AML-193 (cell line): ENCODE measurements at regions not wholly inside any gene's neighbourhood (a gene's known extent, or its start where the extent isn't known, plus 50 kb on each side); places are given as distances from the start of the nearest gene placed in this dataset.

Experiments
- DNase-seq, 2 experiments: peaks; one replicate each; lab custom pipeline; 2025; lab: John Stamatoyannopoulos, UW

GRCh38 chr4:1511441-1512041 lies 105.3 kb upstream of the NKX1-1 start:
- no peak for DNase-seq

GRCh38 chr4:1510931-1511330 lies 104.7 kb upstream of the NKX1-1 start:
- DNase-seq: no peak

DNA sequence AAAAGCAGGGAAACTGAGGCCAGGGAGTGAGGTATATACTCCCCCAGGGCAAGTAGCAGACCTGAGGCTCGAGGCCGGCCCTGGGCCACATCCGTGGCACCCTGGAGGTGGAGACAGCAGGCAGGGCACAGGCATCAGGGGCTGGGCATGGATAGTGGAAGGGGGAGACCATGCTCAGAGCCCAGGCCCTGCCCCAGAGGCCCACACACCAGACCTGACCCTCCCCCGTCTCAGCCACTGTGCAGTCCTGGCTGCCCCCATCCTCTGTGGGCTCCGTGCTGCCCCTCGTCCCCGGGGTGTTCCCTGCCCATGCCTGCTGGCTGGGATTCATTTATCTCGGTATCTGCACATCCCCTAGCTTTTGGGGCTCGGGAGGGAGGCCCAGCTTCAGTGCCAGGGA lies 103.1 kb upstream of the NKX1-1 start:
- DNase-seq: no peak

DNA sequence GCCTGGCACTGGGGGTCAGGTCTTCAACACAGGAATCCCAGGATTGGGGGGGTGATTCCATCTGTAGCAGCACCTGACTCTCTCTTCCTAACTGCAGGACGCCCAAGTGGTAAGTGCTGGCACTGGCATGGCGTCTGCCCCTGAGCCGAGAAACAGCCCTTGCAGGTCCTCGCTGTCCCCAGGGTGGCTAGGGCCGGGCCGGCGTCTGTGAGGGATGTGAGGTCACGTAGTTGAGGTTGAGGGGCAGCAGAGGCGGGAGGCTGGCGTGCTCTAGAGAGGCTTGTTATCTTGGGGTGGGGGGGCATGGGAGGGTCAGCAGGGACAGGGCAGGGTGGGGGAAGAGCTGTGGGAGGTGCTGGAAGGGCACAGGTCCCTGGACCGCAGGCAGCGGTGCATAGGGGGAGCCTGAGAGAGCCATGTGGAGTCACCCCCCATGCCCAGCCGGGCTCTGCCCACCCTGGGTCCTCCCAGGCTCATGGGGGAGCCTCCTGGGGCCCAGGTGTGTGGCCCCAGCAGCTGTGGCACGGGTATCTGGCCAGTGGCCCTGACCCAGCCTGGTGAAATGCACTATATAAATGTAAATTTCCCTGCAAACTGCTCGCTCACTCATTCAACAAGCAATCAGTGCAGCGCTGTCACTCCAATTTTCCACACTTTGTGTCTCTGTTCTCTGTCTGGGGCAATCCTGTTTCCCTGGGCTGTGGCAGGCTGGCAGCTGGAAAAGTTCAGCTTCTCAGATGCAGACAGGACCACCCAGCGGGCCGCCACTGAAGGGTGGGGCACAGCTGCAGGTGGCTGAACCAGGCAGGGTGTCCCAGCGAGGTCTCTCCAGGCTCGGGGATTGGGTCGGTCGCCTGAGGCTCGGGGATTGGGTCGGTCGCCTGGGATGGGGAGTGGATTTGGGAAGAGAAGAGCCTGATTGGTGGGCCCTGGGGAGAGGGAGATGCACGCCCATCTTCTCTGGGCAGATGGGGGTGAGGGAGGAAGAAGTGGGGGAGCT lies 102.2 kb upstream of the NKX1-1 start:
- DNase-seq: no peak

DNA sequence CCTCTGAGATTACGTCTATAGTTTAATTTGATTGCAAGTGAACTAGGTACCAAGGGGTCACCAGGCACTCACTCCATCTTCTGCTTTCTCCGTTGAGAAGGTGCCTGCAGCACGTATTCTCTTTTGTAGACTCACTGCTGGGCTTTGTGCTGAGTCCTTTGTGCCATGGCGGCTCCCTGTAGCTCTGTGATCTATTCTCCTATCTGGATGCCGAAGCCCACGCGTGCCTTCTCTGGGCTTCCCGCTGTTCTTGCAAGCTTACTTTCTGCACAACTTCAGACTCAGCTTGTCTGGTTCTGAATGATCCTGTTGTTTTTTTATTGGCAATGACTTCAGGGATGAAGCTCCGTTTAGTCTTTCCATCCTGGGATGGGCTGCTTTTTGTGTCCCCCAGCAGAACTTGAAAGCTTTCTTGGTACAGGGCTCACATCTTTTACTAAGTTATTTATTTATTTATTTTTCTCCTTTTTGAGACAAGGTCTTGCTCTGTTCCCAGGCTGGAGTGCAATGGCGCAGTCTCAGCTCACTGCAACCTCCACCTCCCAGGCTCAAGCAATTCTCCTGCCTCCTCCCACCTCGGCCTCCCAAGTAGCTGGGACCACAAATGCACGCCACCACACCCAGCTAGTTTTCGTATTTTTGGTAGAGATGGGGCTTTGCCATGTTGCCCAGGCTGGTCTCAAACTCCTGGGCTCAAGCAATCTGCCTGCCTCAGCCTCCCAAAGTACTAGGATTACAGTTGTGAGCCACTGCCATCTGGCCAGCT lies 100.9 kb upstream of the NKX1-1 start:
- DNase-seq: no peak

GRCh38 chr4:1505511-1506460 lies 99.5 kb upstream of the NKX1-1 start:
- DNase-seq: no peak

DNA sequence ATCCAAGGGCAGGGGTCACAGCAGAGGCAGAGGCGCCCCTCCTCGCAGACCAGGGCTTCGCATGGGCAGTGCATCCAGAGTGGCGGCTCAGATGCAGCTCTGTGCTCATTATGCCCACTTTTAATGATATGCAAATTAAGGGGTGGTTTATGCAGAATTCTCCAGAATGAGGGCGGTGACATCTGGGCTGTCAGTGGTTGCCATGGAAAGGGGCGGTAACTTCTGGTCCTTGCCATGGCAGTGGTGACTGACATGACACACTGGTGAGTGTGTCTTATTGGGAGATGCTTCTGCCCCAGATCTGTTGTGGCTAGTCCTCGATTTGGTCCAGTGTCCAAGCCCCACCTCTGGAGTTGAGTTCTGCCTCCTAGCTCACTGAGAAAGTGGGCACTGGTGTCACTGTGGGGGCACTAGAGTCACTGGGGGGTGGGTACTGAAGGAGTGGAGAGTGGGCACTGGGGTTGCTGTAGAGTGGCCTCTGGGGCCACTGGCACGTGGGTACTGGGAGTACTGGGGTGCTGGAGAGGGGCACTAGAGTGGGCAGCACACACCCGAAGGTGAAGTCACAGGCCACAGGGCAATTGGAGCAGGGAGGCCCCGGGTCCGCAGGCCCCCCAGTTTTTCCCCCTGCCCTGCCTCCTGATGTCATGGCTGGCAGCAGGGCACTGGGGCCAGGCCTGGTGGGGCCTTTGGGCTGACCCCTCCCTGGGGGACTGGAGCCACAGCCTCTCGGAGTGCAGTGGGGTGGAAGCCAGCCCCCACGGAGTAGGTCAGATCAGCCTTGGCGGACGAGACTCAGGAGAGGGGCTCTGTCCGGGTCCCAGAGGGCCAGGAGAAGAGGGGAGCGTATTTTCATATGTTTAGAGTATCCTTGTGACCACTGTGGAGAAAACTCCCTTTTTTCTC lies 98.6 kb upstream of the NKX1-1 start:
- no peak for DNase-seq

DNA sequence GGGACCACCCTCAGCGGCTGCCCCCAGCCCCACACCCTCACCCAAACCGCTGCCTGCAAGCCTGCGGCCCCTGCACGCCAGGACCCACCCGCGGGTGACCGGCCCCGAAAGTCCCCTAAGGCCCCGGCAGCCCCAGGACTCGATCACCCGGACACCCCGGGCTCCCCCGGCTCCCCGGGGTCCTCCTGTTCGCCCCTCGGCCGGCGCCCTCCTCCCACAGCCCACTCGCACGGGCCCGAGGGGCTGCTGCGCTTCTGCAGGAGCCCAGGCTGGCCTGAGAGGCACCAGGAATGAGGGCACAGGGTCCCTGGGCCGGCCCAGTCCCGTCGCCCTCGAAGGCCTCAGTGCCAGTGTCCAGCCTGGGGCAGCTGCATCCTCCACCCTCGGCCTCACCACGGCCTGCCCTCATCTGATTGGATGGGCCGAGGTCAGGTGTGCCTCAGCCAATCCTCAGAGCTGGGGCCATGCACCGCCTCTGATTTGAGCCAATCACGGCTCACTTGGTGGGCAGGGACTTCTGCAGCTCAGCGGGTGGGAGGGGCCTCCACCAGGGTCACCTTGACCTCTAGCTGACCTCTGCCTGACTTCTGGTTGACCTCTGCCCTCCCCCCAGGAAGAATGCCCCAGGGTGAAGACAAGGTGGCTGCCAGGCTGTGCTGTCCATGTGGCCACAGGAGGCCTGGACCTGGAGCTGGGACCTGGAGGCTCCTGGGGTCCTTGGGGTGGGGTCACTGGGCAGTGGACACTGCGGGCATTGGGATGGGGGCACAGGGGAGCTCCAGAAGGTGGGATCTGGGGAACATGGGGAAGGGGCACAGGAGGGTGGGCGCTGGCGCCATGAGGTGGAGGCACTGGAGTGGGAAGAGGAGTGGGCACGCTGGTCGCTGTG lies 97.6 kb upstream of the NKX1-1 start:
- no peak for DNase-seq

DNA sequence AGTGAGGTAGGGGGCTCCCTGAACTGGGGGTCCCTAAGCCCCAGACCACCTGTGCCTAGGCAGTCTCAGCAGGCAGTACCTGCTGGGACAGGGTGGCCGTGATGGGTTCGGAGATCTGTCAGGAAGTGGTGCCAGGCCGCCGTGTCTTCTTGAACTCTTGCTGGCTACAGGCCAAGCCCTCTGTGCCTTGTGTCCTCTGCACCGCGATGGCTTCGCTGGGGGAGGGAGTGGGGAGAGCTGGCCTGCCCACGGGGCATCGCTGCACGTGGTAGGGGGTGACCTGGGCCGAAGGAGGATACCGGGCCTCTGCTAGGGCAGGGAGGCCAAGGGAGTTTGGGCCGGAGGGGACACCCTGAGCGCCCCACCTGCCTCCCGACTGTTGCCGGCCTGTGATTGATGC lies 96.7 kb upstream of the NKX1-1 start:
- no peak for DNase-seq

DNA sequence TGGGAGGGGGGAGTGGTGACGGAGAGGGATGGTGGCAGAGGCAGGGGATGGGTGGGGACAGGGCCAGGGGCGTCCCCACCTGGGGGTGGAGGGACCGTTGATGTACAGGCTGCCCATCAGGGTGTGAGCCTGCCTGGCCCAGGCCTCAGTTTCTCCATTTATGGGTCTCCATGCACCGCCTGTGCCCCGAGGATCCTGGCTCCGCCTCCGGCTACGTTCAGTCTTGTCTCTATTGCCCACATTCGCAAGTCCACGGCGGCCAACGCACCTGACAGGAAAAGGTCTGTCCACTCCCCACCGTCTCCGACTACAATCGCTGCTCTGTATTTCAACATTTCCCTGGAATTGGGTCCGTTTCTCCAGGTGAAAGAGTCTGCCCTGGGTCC lies 96.3 kb upstream of the NKX1-1 start:
- DNase-seq: no peak

GRCh38 chr4:1501754-1502500 lies 95.7 kb upstream of the NKX1-1 start:
- DNase-seq: no peak

DNA sequence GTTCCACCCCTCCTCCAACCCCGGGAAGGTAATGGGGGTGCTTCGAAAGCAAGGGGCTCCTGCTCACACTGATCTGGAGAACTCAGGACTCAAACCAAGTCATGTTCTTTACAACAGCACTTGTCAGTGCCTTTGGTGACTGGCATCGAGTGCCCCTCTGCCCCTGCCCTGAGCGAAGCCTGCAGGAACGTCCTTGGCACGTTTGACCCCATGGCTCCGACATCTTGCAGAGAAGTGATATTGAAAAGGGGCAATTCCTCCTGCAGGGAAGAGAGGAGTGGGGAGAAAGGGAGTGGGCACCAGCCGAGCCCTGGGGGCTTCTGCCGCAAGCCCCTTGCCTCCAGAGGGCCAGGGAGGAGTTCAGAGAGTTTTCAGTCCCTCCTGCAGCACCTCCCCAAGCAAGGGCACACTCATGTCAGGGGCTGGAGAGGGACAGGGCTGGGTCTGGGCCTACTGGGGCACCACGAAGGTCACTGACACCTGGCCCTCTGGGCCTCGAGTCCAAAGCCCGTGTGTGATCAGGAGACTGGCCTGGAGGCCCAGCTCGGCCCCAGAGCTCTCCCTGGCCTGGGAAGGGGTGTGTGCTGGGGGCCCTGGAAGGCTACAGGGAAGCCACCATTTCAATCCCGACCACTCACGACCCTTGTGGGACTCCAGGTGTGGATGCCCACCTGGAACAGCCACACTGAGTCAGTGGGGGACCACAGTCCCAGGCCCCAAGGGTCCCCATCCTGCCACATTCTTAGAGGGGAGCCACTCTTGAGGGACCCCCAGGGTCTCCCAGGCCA lies 94.9 kb upstream of the NKX1-1 start:
- DNase-seq: no peak

- DNase-seq: no peak
Observed at GRCh38 chr4:1500231-1500965, 94.2 kb upstream of the NKX1-1 start.

- DNase-seq: no peak
Observed at GRCh38 chr4:1499465-1499864, 93.2 kb upstream of the NKX1-1 start.

DNA sequence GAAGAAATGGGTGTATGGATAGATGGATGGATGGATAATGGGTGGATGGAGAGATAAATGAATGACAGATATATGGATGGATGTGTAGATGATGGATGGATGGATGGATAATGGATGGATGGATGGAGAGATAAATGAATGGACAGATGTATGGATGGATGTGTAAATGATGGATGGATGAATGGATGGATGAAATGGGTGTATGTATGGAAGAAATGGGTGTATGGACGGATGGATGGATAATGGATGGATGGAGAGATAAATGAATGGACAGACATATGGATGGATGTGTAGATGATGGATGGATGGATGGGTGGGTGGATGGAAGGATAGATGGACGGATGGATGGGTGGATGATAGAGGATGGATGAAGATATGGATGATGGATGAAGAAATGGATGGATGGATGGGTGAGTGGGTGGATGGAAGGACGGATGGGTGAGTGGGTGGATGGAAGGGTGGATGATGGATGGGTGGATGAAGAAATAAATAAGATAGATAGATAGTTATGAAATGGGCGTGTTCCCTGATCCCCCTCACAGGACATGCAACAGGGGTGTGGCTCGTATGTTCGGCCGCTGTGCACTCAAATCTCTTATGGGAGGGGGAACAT lies 91.1 kb upstream of the NKX1-1 start:
- no peak for DNase-seq

DNA sequence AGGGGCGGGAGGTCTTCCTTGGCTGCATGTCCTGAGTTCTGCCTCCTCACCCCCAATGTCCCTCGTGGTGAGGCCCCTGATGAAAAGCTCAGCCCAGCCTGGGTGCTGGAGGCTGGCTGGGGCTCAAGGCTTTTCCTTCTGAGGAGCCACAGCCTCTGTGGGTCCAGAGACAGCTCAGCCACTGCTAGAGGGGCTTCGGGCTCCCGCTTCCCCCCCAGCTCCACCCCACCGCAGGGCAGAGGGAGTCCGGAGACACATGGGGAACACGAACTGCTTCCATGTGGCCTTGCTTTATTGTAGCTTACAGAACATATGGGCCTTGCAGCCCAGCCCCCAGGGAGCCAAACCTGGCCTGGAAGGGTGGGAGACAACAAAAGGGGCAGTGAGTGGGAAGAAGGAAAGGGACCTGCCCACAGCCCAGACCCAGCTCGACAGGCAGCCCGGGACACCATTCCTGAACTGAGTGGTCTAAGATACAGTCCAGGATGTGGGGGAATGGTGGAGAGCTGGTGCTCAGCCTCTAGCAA lies 89.9 kb upstream of the NKX1-1 start:
- no peak for DNase-seq
